GM21367 (cell line): ENCODE measurements at regions not wholly inside any gene's neighbourhood (a gene's known extent, or its start where the extent isn't known, plus 50 kb on each side); places are given as distances from the start of the nearest gene placed in this dataset.
"Not testable (repeated sequence)": the region's sequence is repeated elsewhere in the genome, so short reads cannot be mapped to it uniquely, and the experiment has no call there.

Experiments used
- ATAC-seq: cut with Tn5 transposase; IDR thresholded peaks from one replicate; pipeline ENCODE4 v1.9.1; 2021; ENCODE audit not compliant: unreplicated experiment

DNA sequence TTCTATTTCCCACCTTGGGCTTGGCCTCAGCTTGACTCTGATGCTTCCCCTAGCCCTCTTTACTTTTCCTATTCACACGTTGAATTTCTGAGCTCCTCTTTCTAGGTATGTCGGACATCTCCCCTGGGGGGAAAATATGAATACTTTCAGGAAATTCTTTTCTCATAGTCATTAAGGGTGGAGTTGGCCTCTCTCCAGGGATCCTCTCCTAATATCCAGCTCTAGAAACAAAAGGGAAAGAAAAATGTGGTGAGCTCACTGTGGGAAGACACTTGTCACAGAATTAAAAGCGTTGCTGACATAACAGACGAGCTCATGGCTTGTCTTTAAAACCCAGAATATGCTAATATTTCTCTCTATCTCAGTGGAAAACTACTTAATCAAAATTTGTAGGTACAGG is 132.7 kb upstream of the MEX3C start:
- ATAC-seq, result no peak

DNA sequence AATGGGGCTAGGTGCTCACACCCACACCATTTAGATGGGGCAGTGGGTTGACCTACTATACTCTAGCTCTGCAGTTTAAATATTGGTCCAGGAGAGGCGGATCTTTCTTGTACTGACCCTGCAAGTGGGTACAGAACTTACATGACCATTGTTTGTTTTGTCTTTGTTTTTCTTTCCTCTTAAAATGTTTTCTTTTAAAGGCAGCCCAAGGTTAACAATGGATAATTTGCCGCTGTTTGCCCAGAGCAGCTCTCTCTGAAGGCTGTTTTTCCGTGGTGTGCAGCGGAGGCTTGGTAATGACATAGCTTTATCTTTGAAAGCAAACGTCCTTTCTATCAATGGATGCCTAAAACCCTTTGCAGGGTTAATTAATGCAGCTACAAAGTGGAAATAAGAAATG is 133.3 kb upstream of the MEX3C start:
- no peak for ATAC-seq

DNA sequence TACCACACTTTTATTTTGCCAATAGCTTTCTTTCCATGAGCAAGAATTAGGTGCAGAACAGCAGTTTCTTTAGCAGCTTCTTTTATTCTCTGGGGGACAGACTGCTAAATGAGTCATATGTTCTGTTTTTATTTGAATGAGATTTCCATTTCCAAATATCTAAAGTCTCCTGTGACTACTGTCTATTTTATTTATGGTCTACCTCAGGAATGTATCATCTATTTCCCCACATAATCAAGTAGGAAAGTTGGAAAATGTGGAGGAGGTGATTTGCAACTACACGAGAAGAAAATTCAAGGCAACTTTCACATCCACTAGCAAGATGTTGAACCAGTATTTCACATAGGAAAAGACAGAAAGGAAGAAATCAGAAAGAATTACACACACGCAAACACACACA is 139.9 kb upstream of the MEX3C start:
- no peak for ATAC-seq

DNA sequence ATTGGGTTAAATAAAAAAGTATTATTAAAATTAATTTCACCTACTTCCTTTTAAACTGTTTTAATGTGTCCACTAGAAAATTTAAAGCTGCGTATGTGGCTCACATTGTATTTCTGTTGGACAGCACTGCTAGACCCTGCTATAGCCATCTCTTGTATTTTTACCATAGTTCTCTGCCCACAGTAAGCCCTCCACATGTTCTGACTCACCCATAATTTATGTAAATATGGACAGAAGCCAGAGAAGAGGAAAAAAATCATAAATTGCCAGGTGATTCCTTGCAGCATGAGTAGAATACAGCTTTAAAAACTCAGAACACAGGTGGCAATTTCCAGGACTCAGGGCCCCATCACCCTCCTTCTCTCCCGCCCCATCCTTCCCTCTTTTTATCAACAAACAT is 142.4 kb upstream of the MEX3C start:
- no peak for ATAC-seq

DNA sequence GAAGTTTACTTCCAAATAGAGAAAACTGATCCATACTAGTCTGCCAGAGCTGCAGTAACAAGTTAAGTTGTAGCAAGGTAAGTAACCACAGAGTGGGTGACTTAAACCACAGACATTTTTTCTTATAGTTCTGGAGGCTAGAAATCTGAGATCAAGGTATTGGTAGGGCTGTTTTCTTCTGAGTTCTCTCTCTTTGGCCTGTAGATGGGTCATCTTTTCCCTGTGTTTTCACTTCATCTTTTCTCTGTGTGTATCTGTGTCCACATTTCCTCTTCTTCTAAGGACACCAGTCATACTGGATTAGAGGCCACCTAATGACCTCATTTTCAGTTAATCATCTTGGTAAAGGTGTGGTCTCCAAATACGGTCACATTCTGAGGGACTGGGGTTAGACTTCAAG is 142.9 kb upstream of the MEX3C start:
- no peak for ATAC-seq

DNA sequence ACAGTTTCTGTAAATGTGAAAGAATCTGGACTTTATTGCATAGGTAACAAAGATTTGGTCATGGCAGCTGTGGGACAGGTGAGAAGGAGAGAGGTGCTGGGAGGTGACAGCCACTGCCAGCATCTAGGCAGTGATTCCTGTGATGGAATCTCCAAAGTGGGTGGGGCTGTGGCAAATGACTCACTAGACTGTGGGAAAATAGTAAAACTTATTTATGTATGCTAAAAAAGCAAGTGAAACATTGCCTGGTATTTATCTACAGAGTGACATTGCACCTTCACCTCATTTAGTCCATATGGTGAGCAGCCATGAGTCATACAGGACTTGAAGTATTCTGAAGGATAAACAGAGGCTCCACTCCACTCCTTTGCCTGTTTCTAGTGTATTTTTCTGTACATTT is 145.3 kb upstream of the MEX3C start:
- no peak for ATAC-seq

DNA sequence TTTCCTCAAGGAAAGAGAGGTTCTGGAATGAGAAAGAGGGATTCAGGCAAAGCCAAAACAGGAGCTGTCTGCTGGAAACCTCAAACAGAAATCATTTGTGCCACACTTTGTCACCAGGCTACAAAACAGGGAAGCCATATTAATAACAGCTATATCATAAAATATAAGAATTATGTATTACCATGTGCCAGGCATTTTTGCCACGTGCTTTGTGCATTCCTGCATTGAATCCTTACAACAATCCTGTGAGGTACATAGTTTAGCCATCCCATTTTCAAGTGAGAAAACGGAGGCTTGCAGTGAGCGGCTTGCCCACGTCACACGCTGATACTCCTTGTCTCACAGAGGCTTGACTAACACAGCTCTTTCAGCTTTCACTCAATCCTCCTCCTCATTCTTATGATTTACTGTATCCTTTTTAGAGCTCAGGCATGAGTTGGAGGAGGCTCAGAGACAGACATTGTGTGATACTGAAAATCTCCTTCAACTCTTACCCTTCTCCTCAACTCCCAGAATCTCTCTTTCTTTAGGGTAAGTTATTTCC is 148.4 kb upstream of the MEX3C start:
- ATAC-seq, result no peak

DNA sequence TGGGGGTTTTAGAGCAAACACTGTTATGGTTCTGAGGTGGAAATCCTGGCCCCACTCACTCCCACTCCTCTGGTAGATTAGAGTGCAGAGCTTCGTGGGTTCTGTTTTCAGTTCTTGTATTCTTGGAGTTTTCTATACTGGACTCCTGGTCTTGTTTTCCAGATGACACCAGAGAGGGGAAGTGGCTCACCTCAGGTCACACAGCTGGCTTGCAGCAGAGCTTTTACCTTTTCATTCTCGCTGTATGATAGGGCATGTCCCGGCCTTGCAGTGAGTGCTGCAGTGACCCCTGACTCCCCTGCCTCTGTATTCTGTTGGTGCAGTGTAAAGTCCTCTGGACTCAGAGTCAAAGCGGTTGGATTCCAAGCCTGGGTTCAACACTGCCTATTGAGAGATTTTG is 148.9 kb upstream of the MEX3C start:
- ATAC-seq, result no peak

DNA sequence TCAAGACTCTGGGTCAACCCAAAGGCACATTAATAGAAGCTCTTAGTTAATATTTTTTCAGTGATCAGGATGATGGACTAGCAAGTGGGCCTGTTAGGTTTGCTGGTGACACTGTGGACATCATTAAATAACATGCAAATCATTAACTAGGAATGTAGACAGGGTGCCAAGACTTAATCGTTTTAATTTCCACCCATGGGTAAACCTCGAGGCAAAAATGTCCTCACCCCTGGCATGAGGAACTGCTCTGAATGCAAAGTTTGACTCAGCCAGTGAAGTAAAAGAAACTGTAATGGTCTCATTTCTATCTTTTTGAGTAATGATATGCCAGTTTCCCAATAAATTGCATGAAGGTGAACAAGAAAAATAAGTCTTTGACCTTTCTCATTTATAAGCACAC is 152.6 kb upstream of the MEX3C start:
- no peak for ATAC-seq

DNA sequence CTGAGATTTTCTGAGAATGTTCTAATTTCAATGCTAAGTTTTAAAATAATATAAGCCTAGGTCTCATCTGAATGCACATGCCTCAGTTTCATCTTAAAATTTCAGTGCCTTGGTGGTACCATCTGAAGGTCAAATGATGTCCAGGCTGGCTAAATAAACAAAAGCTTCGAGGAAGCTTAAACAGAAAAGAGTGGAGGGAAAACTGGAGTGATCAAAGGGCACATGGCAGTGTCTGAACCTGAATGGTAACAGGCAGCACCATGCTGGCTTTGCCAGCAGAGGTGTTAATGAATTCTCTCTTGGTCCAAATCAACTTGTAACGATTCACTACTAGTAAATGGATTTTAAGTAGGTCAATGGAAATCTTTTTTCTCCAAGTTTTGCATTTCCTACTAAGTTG is 158.4 kb upstream of the MEX3C start:
- ATAC-seq, result no peak

DNA sequence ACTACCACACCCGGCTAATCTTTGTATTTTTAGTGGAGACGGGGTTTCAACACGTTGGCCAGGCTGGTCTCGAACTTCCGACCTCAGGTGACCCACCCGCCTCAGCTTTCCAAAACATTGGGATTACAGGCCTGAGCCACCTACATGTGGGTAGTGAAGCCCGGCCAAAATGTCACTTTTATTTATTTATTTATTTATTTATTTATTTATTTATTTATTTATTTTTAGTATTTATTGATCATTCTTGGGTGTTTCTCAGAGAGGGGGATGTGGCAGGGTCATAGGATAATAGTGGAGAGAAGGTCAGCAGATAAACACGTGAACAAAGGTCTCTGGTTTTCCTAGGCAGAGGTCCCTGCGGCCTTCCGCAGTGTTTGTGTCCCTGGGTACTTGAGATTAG is 162.8 kb upstream of the MEX3C start:
- ATAC-seq, result not testable (repeated sequence)

DNA sequence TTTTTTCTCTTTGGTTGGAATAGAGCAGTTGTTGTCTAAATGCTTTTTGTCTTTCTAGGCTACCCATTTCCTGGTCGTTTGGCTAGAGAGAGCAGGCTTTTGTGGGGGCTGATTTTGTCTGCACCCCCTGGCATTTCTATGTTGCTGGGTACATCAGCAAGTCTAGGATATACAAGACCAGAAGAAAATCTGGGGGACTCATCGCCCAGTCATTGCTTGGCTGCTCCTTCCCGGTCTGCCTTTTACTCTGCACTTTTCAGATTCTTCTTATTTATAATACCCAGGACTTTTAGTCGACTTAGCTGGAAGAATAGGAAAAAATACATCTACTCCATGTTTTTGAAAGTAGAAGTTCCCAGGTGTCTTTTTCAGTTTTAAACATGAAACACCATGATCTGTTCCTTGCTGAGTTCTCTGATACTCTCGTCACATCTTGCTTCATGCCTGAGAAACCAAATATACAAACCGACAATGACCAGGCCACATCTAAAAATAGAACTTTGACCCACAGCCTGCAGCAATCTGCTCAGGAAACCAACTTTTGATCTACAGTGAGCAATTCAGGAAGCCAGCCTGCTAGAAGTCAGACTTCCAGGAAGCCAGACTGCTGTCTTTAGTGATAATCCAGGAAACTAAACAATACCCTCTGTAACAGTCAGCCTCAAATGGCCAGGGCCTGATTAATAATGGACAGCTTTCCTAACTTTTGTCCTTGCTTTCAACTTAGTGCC is 163.8 kb upstream of the MEX3C start:
- peak; percentile 87 for ATAC-seq

DNA sequence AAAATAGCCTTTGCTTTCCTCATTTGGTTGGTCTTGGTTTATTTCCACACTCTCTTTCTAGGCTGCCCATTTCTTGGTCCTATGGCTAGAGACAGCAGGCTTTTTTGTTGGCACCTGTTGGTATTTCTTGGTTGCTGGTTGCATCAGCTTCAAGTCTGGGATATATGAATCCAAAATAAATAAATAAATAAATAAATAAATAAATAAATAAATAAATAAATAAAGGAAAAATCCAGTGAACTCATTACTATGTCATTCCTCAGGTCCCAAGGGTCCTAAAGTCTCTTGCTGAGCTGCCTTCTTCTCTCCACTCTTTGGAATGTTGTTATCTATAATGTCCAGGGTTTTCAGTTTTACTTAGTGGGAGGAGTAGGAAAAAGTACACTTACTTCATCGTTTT is 165.9 kb upstream of the MEX3C start:
- ATAC-seq, result no peak

DNA sequence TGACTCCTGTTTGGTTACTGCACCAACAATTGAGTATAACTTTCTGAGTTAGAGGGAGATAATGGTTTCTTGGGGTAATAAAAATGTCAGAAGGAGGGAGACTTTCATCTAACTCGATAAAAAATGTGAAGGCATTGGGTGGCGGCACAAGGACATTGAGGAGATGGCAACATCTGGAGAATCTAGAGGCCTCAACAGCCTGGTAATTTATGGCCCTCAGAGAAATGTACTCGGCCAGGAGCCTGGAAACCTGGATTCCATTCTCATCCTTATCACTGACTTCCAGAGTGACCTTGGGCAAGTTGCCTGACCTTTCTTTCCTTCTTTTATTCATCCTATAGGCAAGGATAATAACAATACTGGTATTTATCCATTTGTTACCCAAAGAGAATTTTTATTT is 173.5 kb upstream of the MEX3C start:
- ATAC-seq, result no peak

DNA sequence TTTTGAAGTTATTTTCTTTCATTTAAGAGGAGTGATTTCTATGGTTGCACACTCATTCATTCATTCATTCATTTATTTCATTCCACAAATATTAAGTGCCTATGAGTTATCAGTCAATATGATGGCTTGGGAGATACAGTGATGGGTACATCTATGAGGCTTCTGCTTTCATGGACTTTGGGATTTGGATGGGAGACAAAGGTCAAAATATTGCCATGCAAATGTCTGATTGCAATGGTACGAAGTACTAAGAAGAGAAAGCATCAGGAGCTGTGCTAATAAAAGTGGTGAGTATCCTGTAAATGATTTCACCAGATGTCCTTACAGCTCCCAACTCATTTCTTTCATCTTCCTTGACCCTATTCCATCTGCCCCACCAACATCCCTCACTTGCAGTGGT is 174.4 kb upstream of the MEX3C start:
- no peak for ATAC-seq

DNA sequence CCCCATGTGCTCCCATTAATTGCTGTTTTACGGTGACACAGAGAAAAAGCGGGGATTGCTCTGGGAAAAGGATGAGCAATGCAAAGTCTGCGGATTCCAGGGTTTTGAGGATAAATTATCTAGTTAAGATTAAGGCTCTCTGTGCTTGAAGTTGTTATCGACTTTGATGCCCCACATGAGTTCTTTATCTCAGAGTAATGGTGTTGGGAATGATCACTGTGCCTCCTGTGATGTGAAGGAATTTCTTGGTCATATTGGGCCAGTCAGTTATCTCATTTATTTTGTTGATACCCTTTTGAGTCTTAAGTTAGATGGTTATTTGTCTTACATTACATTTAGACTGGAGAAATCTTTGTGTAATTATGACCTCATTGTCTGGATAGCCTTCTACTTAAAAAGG is 184.6 kb upstream of the MEX3C start:
- no peak for ATAC-seq

DNA sequence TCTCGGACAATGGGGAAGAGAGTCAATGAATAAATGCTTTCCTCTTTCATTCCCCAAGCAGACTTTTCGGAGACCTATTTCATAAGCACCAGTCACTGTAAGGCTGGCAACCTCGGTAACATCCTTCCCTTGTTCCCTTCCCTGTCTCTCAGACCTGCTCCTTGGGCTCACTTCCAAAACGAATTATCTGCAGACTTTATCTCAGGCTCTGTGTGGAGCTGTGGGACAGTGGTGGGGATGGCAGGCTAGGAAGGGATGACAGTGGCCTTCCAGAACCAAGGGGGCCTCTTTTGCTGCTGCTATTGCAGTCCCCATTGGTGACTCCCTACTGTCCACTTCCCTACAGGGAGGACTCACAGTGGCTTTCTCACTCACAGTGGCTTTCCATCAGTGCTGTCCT is 185.6 kb upstream of the MEX3C start:
- no peak for ATAC-seq

DNA sequence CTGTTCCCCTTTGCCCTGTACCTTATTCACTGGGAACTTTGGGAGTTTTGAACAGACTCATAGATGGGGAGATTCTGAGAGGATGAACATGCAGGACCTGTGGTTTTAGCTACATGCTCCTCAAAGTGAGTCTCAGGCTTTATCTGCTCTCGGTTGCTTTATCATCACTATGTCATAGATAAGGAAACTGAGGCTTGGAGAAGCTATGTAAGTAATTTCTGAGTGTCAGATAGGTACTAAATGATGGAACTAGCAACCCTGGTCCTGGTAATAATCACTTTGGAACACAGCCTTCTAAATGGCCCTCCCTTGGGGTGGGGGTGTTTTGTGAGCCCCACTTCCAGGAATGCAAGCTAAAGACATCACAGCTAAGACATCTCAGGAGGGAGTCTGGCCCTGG is 186.2 kb upstream of the MEX3C start:
- no peak for ATAC-seq

DNA sequence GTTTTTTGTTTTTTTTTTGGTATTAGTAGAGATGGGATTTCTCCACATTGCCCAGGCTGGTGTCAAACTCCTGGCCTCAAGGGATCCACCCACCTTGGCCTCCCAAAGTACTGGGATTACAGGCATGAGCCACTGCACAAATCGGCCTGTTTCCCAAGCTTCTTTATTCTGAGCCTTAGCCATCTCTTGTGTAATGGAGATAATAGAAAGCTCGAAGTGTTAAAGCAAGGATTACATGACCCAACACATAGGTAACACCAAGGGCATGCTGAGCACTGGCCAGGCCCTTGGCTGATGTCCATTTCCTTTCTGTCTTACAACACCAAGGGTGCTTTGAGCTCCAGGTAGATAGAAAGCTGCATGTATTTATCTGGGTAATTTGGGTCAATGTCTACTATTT is 187.8 kb upstream of the MEX3C start:
- ATAC-seq, result no peak

DNA sequence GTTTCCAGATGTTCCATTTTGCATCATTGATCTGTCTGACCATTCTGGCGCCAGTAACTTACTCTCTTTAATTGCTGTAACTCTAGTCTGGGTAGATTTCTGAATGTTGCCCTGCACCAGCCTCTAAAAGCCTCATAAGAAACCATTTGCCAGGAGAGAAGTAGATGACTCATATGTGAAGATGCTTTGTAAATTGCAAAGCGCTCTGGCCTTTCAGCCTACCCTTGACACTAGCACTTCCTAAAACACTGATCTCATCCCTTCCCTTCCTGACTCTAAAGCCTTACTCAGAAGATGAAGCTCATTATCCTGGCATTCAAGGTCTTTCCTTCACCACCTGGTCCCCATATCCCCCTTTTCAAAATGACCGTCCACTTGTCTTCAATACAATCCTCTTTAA is 193.2 kb upstream of the MEX3C start:
- ATAC-seq, result no peak

DNA sequence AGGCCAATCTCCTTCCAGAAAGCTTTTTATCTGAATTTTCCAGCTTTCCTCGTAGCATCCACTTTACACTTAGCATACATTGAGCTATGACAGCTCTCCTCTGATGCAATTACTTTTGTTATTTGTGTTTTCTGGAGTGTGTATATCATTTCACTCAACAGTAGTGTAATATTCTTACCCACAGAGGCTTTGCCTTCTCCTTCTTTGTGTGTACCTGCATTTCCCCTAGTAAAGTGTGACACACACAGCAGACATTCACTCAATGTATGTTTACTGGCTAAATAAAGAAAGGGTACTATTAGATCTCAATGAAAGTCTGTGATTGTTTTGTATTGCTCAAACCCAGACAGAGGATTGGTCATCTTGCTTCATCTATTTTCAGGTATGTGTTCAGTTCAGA is 193.7 kb upstream of the MEX3C start:
- ATAC-seq, result no peak

DNA sequence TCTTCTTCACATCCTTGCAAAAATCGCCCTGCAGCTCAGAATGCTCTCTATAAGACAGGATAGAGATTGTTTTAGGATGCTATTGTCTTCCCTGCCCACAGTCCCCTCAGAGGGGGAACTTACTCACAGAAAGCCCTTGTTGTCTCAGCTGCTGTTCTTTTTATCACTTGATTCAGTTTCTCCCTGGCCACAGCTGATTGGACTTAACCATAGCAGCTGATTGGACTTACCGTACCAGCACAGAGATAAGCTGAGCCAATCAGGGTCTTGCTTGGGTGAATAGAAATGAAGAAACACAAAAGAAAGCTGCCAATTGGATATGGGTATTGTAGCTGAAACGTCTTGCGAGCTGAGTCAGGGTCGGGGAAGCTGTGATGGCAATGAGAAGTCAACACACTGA is 194.2 kb upstream of the MEX3C start:
- no peak for ATAC-seq

DNA sequence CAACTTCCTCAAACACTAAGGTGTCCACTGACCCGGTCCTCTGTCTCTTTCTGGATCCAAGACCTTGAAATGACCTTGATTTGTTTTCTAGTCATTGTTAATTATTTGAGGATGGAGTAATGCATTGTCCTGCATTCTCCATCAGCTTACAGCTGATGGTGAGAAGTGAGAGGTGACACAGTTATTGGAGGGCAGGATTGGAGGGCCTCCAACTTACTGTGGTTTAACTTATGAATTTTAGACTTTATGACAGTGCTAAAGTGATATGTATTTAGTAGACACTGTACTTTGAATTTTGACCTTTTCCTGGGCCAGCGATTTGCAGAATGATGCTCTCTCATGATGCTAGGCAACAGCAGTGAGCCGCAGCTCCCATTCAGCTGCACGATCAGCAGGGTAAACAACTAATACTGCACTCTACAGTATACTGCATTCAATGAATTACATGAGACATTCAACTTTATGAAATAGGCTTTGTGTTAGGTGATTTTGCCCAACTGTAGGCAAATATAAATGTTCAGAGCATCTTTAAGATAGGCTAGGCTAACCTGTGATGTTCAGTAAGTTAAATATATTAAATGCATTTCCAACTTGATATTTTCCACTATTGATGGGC is 200.0 kb upstream of the MEX3C start:
- no peak for ATAC-seq
